GM12891 (cell line): ENCODE measurements at regions not wholly inside any gene's neighbourhood (a gene's known extent, or its start where the extent isn't known, plus 50 kb on each side); places are given as distances from the start of the nearest gene placed in this dataset.

Source experiments
- POLR2A ChIP-seq: IDR thresholded peaks from 2 replicates; pipeline ENCODE4 v1.6.1; 2011; ENCODE audit warnings: low read depth, low read length, control low read depth
- POLR2AphosphoS5 ChIP-seq: IDR thresholded peaks from 2 replicates; pipeline ENCODE4 v1.6.1; 2011; ENCODE audit warnings: low read depth, low read length, control low read depth
- POU2F2 ChIP-seq: IDR thresholded peaks from 2 replicates; pipeline ENCODE4 v1.6.1; 2011; ENCODE audit warnings: low read depth, mild to moderate bottlenecking, control low read depth, low read length, moderate library complexity
- SPI1 ChIP-seq: IDR thresholded peaks from 2 replicates; pipeline ENCODE4 v1.6.1; 2011; ENCODE audit warnings: low read depth, low read length, control low read depth
- TAF1 ChIP-seq: IDR thresholded peaks from 2 replicates; pipeline ENCODE4 v1.6.1; 2011; ENCODE audit warnings: low read depth, low read length, control low read depth

DNA sequence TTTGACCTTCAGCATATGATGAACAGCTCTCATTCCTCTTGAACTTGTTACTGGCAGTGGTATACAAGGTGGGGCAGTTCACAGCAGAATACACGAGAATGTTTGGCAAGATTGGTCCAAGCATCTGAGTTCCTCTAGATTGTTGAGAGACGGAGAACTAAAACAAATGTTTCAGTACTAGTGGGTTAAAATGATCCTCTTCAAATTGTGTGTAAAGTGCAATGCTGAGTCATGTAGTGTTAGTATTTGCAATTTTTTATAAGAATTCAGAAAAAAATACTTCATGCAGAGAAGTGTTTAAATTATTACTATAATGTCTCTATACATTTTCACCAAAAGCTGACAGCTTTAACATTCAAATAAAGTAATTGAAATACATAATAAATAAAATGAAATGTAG, 879.8 kb downstream of the TFAP2A start:
- no peak for TF ChIP-seq POLR2A
- TF ChIP-seq SPI1: no peak
- no peak for TF ChIP-seq POLR2AphosphoS5
- no peak for TF ChIP-seq POU2F2
- no peak for TF ChIP-seq TAF1
